ENCODE measurements at regions not wholly inside any gene's neighbourhood (a gene's known extent, or its start where the extent isn't known, plus 50 kb on each side); places are given as distances from the start of the nearest gene placed in this dataset.

- POLR2A ChIA-PET: no interaction called here
- TF ChIP-seq, protein P1, sequence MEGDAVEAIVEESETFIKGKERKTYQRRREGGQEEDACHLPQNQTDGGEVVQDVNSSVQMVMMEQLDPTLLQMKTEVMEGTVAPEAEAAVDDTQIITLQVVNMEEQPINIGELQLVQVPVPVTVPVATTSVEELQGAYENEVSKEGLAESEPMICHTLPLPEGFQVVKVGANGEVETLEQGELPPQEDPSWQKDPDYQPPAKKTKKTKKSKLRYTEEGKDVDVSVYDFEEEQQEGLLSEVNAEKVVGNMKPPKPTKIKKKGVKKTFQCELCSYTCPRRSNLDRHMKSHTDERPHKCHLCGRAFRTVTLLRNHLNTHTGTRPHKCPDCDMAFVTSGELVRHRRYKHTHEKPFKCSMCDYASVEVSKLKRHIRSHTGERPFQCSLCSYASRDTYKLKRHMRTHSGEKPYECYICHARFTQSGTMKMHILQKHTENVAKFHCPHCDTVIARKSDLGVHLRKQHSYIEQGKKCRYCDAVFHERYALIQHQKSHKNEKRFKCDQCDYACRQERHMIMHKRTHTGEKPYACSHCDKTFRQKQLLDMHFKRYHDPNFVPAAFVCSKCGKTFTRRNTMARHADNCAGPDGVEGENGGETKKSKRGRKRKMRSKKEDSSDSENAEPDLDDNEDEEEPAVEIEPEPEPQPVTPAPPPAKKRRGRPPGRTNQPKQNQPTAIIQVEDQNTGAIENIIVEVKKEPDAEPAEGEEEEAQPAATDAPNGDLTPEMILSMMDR (IDR thresholded peaks at IDR 0.05): no peak
- no peak overlapping the region for H3K4me3 Mint-ChIP-seq
- no peaks in the 10 kb centered on the region for H3K4me1 Mint-ChIP-seq (ENCODE audit: low read depth)
- peaks cover 8% of the 10 kb centered on the region for H3K9me3 Mint-ChIP-seq
- H3K36me3 Mint-ChIP-seq (ENCODE audit: low read depth): no peaks in the 10 kb centered on the region
- Histone ChIP-seq H3K9me3 (ENCODE audit: control insufficient read depth in 1 of 2, insufficient read depth in 1 of 2, low read length in 2 of 2) (peaks cover 0 to 9% of the 10 kb centered on the region in 2 experiments), H3K27ac (ENCODE audit: low read depth in 1 of 2, low read length in 2 of 2) (no peak overlapping the region), H3K4me3 (ENCODE audit: low read length) (no peak overlapping the region), H3K27me3 (ENCODE audit: control insufficient read depth in 1 of 2, insufficient read depth in 2 of 2, low read length in 2 of 2) (no peaks in the 10 kb centered on the region), H3K4me1 (ENCODE audit: insufficient read depth, low read length) (no peaks in the 10 kb centered on the region), H3K36me3 (ENCODE audit: insufficient read depth, low read length) (no peaks in the 10 kb centered on the region)
- CTCF ChIA-PET: no interaction called here
- H3K27me3 Mint-ChIP-seq: no peaks in the 10 kb centered on the region
- no peak overlapping the region for H3K27ac Mint-ChIP-seq
- ATAC-seq (ENCODE audit: poor library complexity): no peak
- DNase-seq: no peak
- intact Hi-C loops (cut with DNase I, micrococcal nuclease): no loop called here
Observed at GRCh38 chr4:23169608-23170311, 477.0 kb downstream of the GBA3 start.

DNA sequence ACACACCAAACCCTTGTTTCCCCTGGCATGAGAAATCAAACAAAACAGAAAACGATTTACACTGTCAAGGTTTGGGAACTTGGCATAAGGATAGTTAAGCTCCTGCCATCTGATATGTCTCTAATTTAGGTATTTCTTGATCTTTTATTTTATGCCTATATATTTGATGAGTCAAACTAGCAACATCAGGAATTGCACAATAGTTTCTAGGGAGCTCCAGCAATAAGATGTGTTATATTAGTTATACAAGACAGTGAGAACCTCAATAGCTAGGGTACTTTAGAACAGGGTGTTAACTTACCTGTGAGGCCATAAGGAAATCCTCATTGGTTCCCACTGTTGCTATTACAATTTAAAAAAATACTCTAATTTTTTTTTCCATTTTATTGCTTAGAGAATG, 474.2 kb downstream of the GBA3 start:
- Mint-ChIP-seq H3K4me1 (ENCODE audit: low read depth) (no peaks in the 10 kb centered on the region), H3K36me3 (ENCODE audit: low read depth) (no peaks in the 10 kb centered on the region), H3K27ac (no peak overlapping the region), H3K4me3 (no peak overlapping the region), H3K9me3 (peaks cover 1% of the 10 kb centered on the region), H3K27me3 (no peaks in the 10 kb centered on the region)
- Histone ChIP-seq H3K4me1 (ENCODE audit: insufficient read depth, low read length) (no peaks in the 10 kb centered on the region), H3K4me3 (ENCODE audit: low read length) (no peak overlapping the region), H3K36me3 (ENCODE audit: insufficient read depth, low read length) (no peaks in the 10 kb centered on the region), H3K9me3 (ENCODE audit: control insufficient read depth in 1 of 2, insufficient read depth in 1 of 2, low read length in 2 of 2) (peaks cover 0 to 10% of the 10 kb centered on the region in 2 experiments), H3K27ac (ENCODE audit: low read depth in 1 of 2, low read length in 2 of 2) (no peak overlapping the region), H3K27me3 (ENCODE audit: control insufficient read depth in 1 of 2, insufficient read depth in 2 of 2, low read length in 2 of 2) (no peaks in the 10 kb centered on the region)
- CTCF ChIA-PET: no interaction called here
- POLR2A ChIA-PET: no interaction called here
- TF ChIP-seq, protein P1 (IDR thresholded peaks at IDR 0.05): no peak
- ATAC-seq (ENCODE audit: poor library complexity) (no peak), DNase-seq (no peak)
- intact Hi-C loops (cut with DNase I, micrococcal nuclease): no loop called here

DNA sequence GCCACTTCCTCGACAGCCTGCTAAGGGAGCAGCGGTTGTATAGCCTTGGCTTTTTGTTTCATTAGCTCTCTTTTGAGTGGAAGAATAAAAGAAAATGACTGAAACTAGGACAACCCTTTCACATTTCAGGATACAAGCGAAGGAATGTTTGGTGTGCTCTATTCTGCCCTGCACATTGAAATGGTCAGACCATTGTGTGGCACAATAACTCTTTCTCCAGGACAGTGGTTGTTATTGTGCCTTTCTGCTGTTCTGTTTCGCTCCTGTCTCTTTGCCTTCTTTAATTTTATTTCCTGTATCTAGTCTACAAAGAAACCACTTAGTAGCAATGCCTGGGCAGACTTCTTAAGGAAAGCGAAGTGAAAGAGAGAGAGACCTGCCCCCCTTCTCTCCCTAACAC, 473.7 kb downstream of the GBA3 start:
- ChIA-PET CTCF (no interaction called here), POLR2A (no interaction called here)
- Mint-ChIP-seq H3K36me3 (ENCODE audit: low read depth) (no peaks in the 10 kb centered on the region), H3K9me3 (peaks cover 1% of the 10 kb centered on the region), H3K4me1 (ENCODE audit: low read depth) (no peaks in the 10 kb centered on the region), H3K27me3 (no peaks in the 10 kb centered on the region), H3K27ac (no peak overlapping the region), H3K4me3 (no peak overlapping the region)
- Histone ChIP-seq H3K27me3 (ENCODE audit: control insufficient read depth in 1 of 2, insufficient read depth in 2 of 2, low read length in 2 of 2) (no peaks in the 10 kb centered on the region), H3K36me3 (ENCODE audit: insufficient read depth, low read length) (no peaks in the 10 kb centered on the region), H3K4me3 (ENCODE audit: low read length) (no peak overlapping the region), H3K4me1 (ENCODE audit: insufficient read depth, low read length) (no peaks in the 10 kb centered on the region), H3K9me3 (ENCODE audit: control insufficient read depth in 1 of 2, insufficient read depth in 1 of 2, low read length in 2 of 2) (peaks cover 0 to 10% of the 10 kb centered on the region in 2 experiments), H3K27ac (ENCODE audit: low read depth in 1 of 2, low read length in 2 of 2) (no peak overlapping the region)
- intact Hi-C loops (cut with DNase I, micrococcal nuclease): no loop called here
- DNase-seq (no peak), ATAC-seq (ENCODE audit: poor library complexity) (no peak)
- TF ChIP-seq, protein P1 (IDR thresholded peaks at IDR 0.05): no peak

Measured in CD4-positive, alpha-beta T cell (primary cell).